HCT116 (cell line): ENCODE measurements at regions not wholly inside any gene's neighbourhood (a gene's known extent, or its start where the extent isn't known, plus 50 kb on each side); places are given as distances from the start of the nearest gene placed in this dataset.

ENCODE experiments used
- ATAC-seq: fragments of 200-7000 bp; cut with Tn5 transposase; 2 replicates; pipeline ENCODE4 v1.9.1; 2020; ENCODE audit warnings: mild to moderate bottlenecking, moderate library complexity
- BruUV-seq: library from RNA; stranded (reverse); fragments of 400-500 nt; replicated peaks from 2 replicates; lab custom pipeline; 2021; lab: Mats Ljungman, UMichigan
- CTCF ChIA-PET: fragments of 300-600 bp; sonication (Branson Sonifier 250); formaldehyde crosslinking; loops from one replicate; lab custom pipeline; 2021; ENCODE audit warnings: antibody characterized with exemption; lab: Charles Lee
- POLR2A ChIA-PET: fragments of 300-600, 350-600 bp; sonication (Branson Sonifier 250); formaldehyde crosslinking; loops from one replicate; lab custom pipeline; 2021; ENCODE audit warnings: antibody characterized with exemption; lab: Charles Lee
- RAD21 ChIA-PET, 2 experiments: fragments of 300-600 bp; sonication (Branson Sonifier 250); formaldehyde crosslinking; loops; one replicate each; lab custom pipeline; 2023; ENCODE audit warnings: low total read pairs in 2 of 2; ENCODE audit not compliant: uncharacterized antibody in 2 of 2, unreplicated experiment in 2 of 2, low non-redundant PET in 1 of 2; lab: Charles Lee
- DNase-seq: peaks from one replicate; pipeline ENCODE4 v3.0.0-alpha.2; 2010; ENCODE audit warnings: low read depth, low spot score
- H2AFZ ChIP-seq: fragments of 200-600 bp; shearing (Covaris generic), sonication (generic); 2 replicates; pipeline ENCODE4 v1.6.1; 2017; ENCODE audit warnings: low read depth, mixed run types, mixed read lengths, antibody characterized with exemption, low read length; ENCODE audit not compliant: poor library complexity, severe bottlenecking
- H3K27ac ChIP-seq: 2 replicates; pipeline ENCODE4 v1.5.1; 2012; ENCODE audit warnings: low read depth, low read length
- H3K27me3 ChIP-seq: fragments of 200-600 bp; sonication (generic); 2 replicates; pipeline ENCODE4 v1.6.1; 2016; ENCODE audit warnings: mixed run types, low read length, mixed read lengths; ENCODE audit not compliant: insufficient read depth
- H3K36me3 ChIP-seq, 2 experiments: fragments of 200-500 bp in 1 of 2; fragments of 200-600 bp in 1 of 2; sonication (Bioruptor generic) in 1 of 2; sonication (generic) in 1 of 2; 2 replicates each; pipeline versions ENCODE4 v1.5.1 to v1.6.1; 2014 to 2016; ENCODE audit warnings: low read length in 2 of 2, inconsistent platforms in 1 of 2, mixed read lengths in 1 of 2, mixed run types in 1 of 2; ENCODE audit not compliant: insufficient read depth in 2 of 2, control insufficient read depth in 1 of 2
- H3K4me1 ChIP-seq, 2 experiments: fragments of 200-600 bp in 1 of 2; sonication (generic) in 1 of 2; 2 replicates each; pipeline versions ENCODE4 v1.5.1 to v1.6.1; 2012 to 2017; ENCODE audit warnings: low read length in 2 of 2, inconsistent platforms in 1 of 2, mild to moderate bottlenecking in 1 of 2, mixed read lengths in 1 of 2, mixed run types in 1 of 2, moderate library complexity in 1 of 2; ENCODE audit not compliant: insufficient read depth in 2 of 2, control insufficient read depth in 1 of 2
- H3K4me2 ChIP-seq: fragments of 200-600 bp; sonication (generic); 2 replicates; pipeline ENCODE4 v1.6.1; 2017; ENCODE audit warnings: mixed run types, low read length, mixed read lengths
- H3K4me3 ChIP-seq, 2 experiments: fragments of 200-600 bp in 1 of 2; sonication (generic) in 1 of 2; replicated peaks in 1 of 2; 2 replicates each; pipeline ENCODE4 v1.5.1; 2011 to 2016; ENCODE audit warnings: low read length in 2 of 2, control low read depth in 1 of 2, low read depth in 1 of 2, mild to moderate bottlenecking in 1 of 2, mixed read lengths in 1 of 2, mixed run types in 1 of 2
- H3K79me2 ChIP-seq: fragments of 200-600 bp; sonication (generic); 2 replicates; pipeline ENCODE4 v1.6.1; 2017; ENCODE audit warnings: mild to moderate bottlenecking, mixed run types, low read length, moderate library complexity, mixed read lengths; ENCODE audit not compliant: insufficient read depth
- H3K9ac ChIP-seq: fragments of 200-600 bp; sonication (generic); 2 replicates; pipeline ENCODE4 v1.6.1; 2016; ENCODE audit warnings: low read length, mixed read lengths
- H3K9me2 ChIP-seq: fragments of 200-600 bp; sonication (generic), shearing (Covaris generic); 2 replicates; pipeline ENCODE4 v1.6.1; 2017; ENCODE audit warnings: mixed run types, mild to moderate bottlenecking, moderate library complexity; ENCODE audit not compliant: insufficient read depth
- H3K9me3 ChIP-seq, 2 experiments: fragments of 200-500 bp in 1 of 2; fragments of 200-600 bp in 1 of 2; sonication (Bioruptor generic) in 1 of 2; sonication (generic) in 1 of 2; 2 replicates each; pipeline ENCODE4 v1.6.1; 2014 to 2017; ENCODE audit warnings: low read length in 2 of 2, mixed read lengths in 2 of 2, inconsistent platforms in 1 of 2, low read depth in 1 of 2, mild to moderate bottlenecking in 1 of 2, mixed run types in 1 of 2, moderate library complexity in 1 of 2; ENCODE audit not compliant: control insufficient read depth in 1 of 2, insufficient read depth in 1 of 2
- H4K20me1 ChIP-seq: fragments of 200-600 bp; sonication (generic), shearing (Covaris generic); 2 replicates; pipeline ENCODE4 v1.6.1; 2017; ENCODE audit warnings: mixed run types, mild to moderate bottlenecking, moderate library complexity; ENCODE audit not compliant: insufficient read depth
- EGR1 ChIP-seq: IDR thresholded peaks from 2 replicates; pipeline ENCODE4 v1.6.1; 2012; ENCODE audit warnings: low read depth
- EZH2 ChIP-seq: fragments of 200-600 bp; sonication (generic); IDR thresholded peaks from 2 replicates; pipeline ENCODE4 v1.6.1; 2017; ENCODE audit warnings: antibody characterized with exemption, mixed run types
- EZH2phosphoT487 ChIP-seq: fragments of 200-600 bp; IDR thresholded peaks from 2 replicates; pipeline ENCODE4 v1.6.1; 2018; ENCODE audit warnings: antibody characterized with exemption, borderline replicate concordance
- POLR2A ChIP-seq: IDR thresholded peaks from 2 replicates; pipeline ENCODE4 v1.7.0; 2011; ENCODE audit warnings: borderline replicate concordance; ENCODE audit not compliant: insufficient read depth, insufficient read length; ENCODE audit errors: extremely low read depth
- POLR2AphosphoS5 ChIP-seq: IDR thresholded peaks from 2 replicates; pipeline ENCODE4 v1.6.1; 2011; ENCODE audit warnings: mild to moderate bottlenecking, low read depth, low read length, moderate library complexity
- SIN3A ChIP-seq: IDR thresholded peaks from 2 replicates; pipeline ENCODE4 v1.6.1; 2012; ENCODE audit warnings: low read depth
- ZFX ChIP-seq: fragments of 450-650 bp; IDR thresholded peaks from 2 replicates; pipeline ENCODE4 v1.6.1; 2017
- ZNF274 ChIP-seq: fragments of 200-500 bp; sonication (Bioruptor generic); IDR thresholded peaks from 2 replicates; pipeline ENCODE4 v1.6.1; 2014; ENCODE audit warnings: mild to moderate bottlenecking, low read depth, low read length, inconsistent platforms
- intact Hi-C: fragments of 100-400 bp; cut with micrococcal nuclease; formaldehyde crosslinking; loops from 2 replicates; pipeline ENCODE4 v1.10.0; 2022

DNA sequence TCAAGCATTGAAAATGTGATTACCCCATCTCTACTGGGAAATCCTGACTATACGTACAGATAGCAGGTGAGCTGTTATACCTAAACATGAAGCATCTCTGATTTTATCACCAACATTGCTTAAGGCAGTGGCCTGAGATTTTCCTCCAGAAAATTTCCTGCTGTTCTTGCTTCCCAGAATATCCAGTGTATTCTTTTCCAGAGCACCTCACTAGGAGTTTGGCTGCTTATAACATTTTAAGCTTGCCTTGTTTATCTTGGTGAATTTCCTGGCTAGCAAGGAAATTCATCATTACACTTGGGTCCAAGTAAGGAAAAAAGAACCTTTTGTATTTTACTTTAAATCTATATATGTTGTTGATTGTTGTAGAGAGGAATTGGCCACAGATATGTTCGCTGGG lies 73.0 kb upstream of the CLCN4 start:
- Histone ChIP-seq H3K79me2 (no peaks in the 10 kb centered on the region), H3K9me2 (no peaks in the 10 kb centered on the region), H3K36me3 (no peaks in the 10 kb centered on the region), H4K20me1 (no peaks in the 10 kb centered on the region), H3K4me2 (no peak overlapping the region), H3K9me3 (no peaks in the 10 kb centered on the region), H3K27ac (no peak overlapping the region), H3K4me1 (no peaks in the 10 kb centered on the region), H3K9ac (no peak overlapping the region), H3K4me3 (no peak overlapping the region), H3K27me3 (no peaks in the 10 kb centered on the region), H2AFZ (no peak overlapping the region)
- ATAC-seq (no peak), DNase-seq (no peak)
- ChIA-PET POLR2A (no interaction called here), CTCF (no interaction called here), RAD21 (no interaction called here)
- TF ChIP-seq ZNF274 (no peak), EZH2phosphoT487 (no peak), POLR2A (no peak), SIN3A (no peak)
- intact Hi-C loops, result no loop called here
- BruUV-seq, result no TSS peak

DNA sequence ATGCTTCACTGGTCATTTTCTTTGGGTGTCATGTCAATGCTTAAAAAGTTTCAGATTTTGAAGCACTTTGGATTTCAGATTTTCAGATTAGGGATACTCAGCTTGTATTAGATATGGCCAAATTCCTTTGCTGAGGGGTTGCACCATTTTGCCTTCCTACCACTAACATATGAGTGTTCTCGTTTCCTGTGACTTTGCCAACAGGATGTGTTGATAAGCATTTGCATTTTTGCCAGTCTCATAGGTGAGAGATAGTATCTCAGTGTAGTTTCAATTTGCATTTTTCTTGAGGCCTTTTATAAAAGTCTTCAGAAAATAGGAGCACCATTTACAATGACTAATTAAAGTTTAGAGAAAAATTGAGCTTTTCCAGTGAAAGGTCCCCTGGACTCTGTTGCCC lies 71.6 kb upstream of the CLCN4 start:
- H3K36me3 ChIP-seq, result no peaks in the 10 kb centered on the region
- H3K9me3 ChIP-seq, result no peaks in the 10 kb centered on the region
- CTCF ChIA-PET, result no interaction called here
- BruUV-seq, result no TSS peak
- H2AFZ ChIP-seq, result no peak overlapping the region
- no peaks in the 10 kb centered on the region for H3K9me2 ChIP-seq
- no peak overlapping the region for H3K27ac ChIP-seq
- H4K20me1 ChIP-seq, result no peaks in the 10 kb centered on the region
- RAD21 ChIA-PET, result no interaction called here
- TF ChIP-seq POLR2A (no peak), ZFX (no peak), EGR1 (no peak), SIN3A (no peak), EZH2 (no peak), POLR2AphosphoS5 (no peak)
- ATAC-seq (no peak), DNase-seq (no peak)
- no peaks in the 10 kb centered on the region for H3K4me1 ChIP-seq
- H3K4me2 ChIP-seq, result no peak overlapping the region
- H3K27me3 ChIP-seq, result no peaks in the 10 kb centered on the region
- no peaks in the 10 kb centered on the region for H3K79me2 ChIP-seq
- intact Hi-C loops, result no loop called here
- no peak overlapping the region for H3K9ac ChIP-seq
- POLR2A ChIA-PET, result no interaction called here
- H3K4me3 ChIP-seq, result no peak overlapping the region
